Head of caudate nucleus (tissue), 42 donors: ENCODE measurements at regions not wholly inside any gene's neighbourhood (a gene's known extent, or its start where the extent isn't known, plus 50 kb on each side); places are given as distances from the start of the nearest gene placed in this dataset.

Experiments used
- DNase-seq, 42 donors: peaks; one replicate each; pipeline versions ENCODE4 v3.0.0 to v3.0.0-alpha.2; 2020 to 2021; ENCODE audit warnings: mixed read lengths in 7 of 42
- intact Hi-C: fragments of 100-400 bp; cut with DNase I; formaldehyde crosslinking; loops from one replicate; pipeline ENCODE4 v1.15.0; 2022

- intact Hi-C loops, result no loop called here
- DNase-seq, result no peak
Measured at GRCh38 chr10:98332623-98333269, 64.8 kb upstream of the LOXL4 start.

- no peak for DNase-seq
- intact Hi-C loops, result no loop called here
Measured at GRCh38 chr10:98331885-98332284, 63.9 kb upstream of the LOXL4 start.

DNA sequence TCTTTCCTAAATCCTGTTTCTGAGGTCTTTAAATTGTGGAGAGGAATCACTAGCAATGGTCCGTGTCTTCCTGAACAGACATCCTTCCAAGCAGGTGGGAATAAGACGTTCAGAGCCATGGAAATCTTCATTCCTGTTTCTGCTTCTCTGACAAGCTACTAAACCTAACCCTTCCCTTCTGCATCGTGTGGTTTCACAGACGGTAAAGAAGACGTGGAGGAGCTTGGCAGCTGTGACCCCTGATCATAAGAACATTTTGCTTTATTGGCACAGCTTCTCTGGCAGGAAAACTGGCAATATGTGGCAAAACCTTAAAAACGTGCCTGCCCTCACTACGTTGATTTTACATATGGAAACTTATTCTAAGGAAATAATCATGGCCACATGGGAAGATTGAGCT, 63.0 kb upstream of the LOXL4 start:
- intact Hi-C loops, result no loop called here
- no peak for DNase-seq

GRCh38 chr10:98328640-98329039, 60.6 kb upstream of the LOXL4 start:
- intact Hi-C loops, result no loop called here
- no peak for DNase-seq

DNA sequence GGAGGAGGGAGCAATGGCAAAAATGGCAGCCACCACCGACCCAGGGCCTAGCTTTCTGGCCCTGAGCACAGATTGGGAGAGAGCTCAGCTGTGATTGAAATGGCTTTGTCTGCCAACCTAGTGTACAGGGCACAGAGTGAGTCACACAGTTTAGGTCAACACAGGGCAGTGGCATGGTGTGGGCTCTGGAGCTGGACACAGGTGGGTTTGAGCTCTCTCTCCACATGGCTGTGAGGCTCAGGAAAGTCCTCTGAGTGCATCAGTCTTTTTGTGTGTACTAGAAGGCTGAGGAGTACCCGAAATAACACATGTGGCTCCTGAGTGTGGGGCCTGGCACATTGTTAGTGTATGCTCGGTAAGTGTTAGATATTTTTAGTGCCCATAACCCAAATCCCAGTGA, 60.2 kb upstream of the LOXL4 start:
- intact Hi-C loops, result no loop called here
- no peak for DNase-seq

DNA sequence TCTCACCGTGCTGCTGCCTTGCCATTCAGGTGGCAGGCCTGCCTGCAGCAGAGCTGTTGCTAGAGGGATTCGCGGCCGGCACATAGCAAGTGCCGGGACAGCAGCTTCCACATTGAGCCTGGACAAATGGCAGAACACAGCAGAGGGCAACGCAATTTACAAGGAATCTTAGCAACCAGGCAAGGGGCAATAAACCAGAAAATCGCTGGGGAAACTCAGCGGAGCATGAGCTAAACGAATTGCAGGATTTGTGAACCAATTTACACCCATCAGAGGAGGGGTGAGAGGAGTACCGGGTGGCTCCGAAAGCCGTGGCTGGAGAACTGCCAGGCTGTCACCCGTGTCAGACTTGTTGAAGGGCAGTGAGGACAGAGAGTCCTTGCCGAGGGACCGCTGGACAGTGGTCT, 58.6 kb upstream of the LOXL4 start:
- DNase-seq, result peak in 27 of 42 donors; percentile 7 to 52 (median 20)
- intact Hi-C loops, result no loop called here

GRCh38 chr10:98323221-98324164, 55.5 kb upstream of the LOXL4 start:
- DNase-seq, result peak in 5 of 42 donors; percentile 14 to 50 (median 22)
- intact Hi-C loops, result no loop called here

GRCh38 chr10:98321186-98321780, 53.3 kb upstream of the LOXL4 start:
- no peak for DNase-seq
- intact Hi-C loops, result no loop called here

DNA sequence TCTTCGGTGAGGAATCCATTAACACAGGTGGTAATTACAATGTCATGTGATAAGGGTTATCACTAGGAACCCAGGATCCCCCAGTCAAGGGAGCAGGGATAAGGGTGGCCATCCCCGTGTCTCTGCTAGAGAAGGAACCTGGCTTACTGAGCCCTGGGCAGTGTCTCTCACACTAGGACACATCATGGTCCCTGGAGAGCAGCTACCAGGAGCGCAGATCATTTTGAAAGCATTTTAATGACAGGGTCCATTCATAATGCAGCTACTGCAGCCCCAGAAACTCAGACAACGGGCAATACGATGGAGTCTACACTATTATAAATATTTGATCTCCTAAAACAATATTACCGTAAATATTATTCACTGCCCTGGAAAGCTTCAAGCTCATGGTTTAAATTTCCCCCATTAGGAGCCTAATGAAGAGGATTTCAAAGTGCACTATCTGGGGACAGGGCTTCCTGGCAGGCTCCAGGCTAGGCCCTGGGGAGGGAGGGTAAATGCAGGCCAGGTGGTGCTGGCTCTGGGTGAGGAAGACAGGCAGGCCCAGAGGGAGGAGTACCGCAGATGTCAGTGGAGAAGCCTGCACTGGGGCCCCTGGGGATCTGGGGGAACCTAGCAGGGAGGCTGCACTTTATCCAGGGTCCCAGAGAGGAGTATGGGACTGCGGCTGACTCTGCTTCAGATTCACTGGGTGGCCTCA, 52.6 kb upstream of the LOXL4 start:
- intact Hi-C loops, result no loop called here
- no peak for DNase-seq

DNA sequence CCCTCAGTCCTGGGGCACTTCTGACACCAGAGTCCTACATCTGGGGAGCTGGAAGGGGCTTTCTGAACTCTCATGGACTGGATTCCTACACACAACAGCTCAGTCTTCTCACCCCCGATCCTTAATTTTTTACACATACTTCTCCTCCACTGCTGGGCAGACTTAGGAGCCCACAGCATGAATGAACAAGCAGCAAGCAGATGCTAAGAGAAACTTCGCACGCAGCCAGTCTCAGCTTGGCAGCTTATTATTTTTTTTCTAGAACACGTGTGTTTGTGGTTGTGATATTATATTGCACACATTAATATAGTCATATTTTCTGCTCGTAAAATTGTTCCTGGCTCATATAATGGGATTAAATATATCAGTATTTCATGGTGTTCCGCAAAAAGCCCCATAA, 50.9 kb upstream of the LOXL4 start:
- intact Hi-C loops, result no loop called here
- no peak for DNase-seq
